ENCODE measurements at regions not wholly inside any gene's neighbourhood (a gene's known extent, or its start where the extent isn't known, plus 50 kb on each side); places are given as distances from the start of the nearest gene placed in this dataset.

DNA sequence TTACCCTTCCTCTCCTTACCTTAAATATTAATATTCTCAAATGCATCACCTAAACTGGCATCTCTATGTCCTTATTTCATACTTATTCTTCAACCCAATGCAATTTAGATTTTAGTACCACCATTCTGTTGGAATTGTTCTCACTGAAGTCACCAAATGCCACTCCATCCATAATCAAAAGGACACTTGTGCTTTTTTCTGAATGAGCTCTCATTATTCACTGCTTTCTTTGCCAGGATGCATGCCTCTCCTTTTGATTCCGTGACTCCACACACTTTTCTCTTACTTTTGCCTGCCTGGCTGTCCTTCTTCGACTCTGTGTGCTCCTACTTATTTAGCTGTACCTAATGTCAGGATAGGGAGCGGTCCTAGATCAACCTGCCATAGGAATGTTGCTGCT, 633.1 kb upstream of the BOD1L1 start:
- intact Hi-C loops (cut with DNase I): no loop called here
- H3K27ac ChIP-seq: no peak overlapping the region
- 85 to 91% (median 88%) methylated on average over 3 of the region's 3 CpGs for WGBS, 4 donors
- H3K4me3 ChIP-seq: no peak overlapping the region
- H3K36me3 ChIP-seq (replicated peaks in 1 of 2): no peaks in the 10 kb centered on the region
- TF ChIP-seq POLR2A (IDR thresholded peaks at IDR 0.05) (no peak), CTCF (IDR thresholded peaks at IDR 0.05) (no peak)
- H3K9me3 ChIP-seq (replicated peaks in 1 of 3): no peaks in the 10 kb centered on the region
- no peak for DNase-seq
- no peaks in the 10 kb centered on the region for H3K4me1 ChIP-seq (replicated peaks in 1 of 2)
- H3K27me3 ChIP-seq: no peaks in the 10 kb centered on the region

- Histone ChIP-seq H3K27me3 (no peaks in the 10 kb centered on the region), H3K9me3 (replicated peaks in 1 of 3) (no peaks in the 10 kb centered on the region), H3K36me3 (replicated peaks in 1 of 2) (no peaks in the 10 kb centered on the region), H3K4me3 (no peak overlapping the region), H3K4me1 (replicated peaks in 1 of 2) (no peaks in the 10 kb centered on the region), H3K27ac (no peak overlapping the region)
- 67 to 85% (median 74%) methylated on average over 4 of the region's 4 CpGs for WGBS, 4 donors
- no peak for DNase-seq
- intact Hi-C loops (cut with DNase I): no loop called here
- TF ChIP-seq CTCF (IDR thresholded peaks at IDR 0.05) (no peak), POLR2A (IDR thresholded peaks at IDR 0.05) (no peak)
Measured at GRCh38 chr4:14262221-14262620, 634.7 kb upstream of the BOD1L1 start.

DNA sequence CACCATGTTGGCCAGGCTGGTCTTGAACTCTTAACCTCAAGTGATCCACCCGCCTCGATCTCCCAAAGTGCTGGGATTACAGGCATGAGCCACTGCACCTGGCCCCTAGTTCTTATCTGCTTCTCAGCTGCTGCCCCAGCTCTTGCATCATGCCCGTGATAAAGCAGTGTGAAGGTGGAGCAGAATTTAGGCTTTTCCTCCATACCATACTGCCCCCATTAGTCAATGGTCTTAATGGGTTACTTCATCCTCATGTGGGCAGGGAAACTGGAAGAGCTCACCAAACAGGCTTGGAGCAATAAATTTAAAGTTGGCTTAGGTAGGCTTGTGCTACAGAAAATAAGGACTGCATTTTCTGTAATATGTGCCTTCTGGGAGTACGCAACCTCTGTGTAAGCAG, 636.9 kb upstream of the BOD1L1 start:
- TF ChIP-seq CTCF (IDR thresholded peaks at IDR 0.05) (no peak), POLR2A (IDR thresholded peaks at IDR 0.05) (no peak)
- Histone ChIP-seq H3K27ac (no peak overlapping the region), H3K4me1 (replicated peaks in 1 of 2) (no peaks in the 10 kb centered on the region), H3K4me3 (no peak overlapping the region), H3K27me3 (no peaks in the 10 kb centered on the region), H3K36me3 (replicated peaks in 1 of 2) (no peaks in the 10 kb centered on the region), H3K9me3 (replicated peaks in 1 of 3) (no peaks in the 10 kb centered on the region)
- 75 to 94% (median 83%) methylated on average over 4 of the region's 4 CpGs for WGBS, 4 donors
- intact Hi-C loops (cut with DNase I): no loop called here
- no peak for DNase-seq

DNA sequence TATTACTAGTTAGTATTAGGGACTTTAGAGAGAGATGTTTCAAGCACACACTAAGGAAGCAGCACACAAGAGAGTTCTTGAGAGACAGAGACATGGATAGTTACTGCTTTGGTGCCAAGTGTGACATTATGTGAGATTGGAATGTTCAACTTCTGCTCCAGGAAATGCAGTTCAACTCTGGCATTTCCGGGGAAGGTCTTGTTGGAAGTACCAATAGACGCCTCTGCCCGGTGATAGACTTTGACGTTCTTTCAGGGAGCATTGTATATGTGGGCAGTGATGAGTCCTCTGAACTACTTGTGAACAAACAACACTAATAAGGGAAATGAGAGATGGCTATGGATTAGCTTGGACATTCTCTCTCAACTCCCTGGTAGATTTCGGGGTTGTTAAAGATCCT, 638.1 kb upstream of the BOD1L1 start:
- no peaks in the 10 kb centered on the region for H3K27me3 ChIP-seq
- intact Hi-C loops (cut with DNase I): no loop called here

More for the DNA sequence above, 638.1 kb upstream of the BOD1L1 start:
- no peaks in the 10 kb centered on the region for H3K36me3 ChIP-seq (replicated peaks in 1 of 2)
- H3K9me3 ChIP-seq (replicated peaks in 1 of 3): no peaks in the 10 kb centered on the region
- no peaks in the 10 kb centered on the region for H3K4me1 ChIP-seq (replicated peaks in 1 of 2)
- DNase-seq: no peak
- H3K4me3 ChIP-seq: no peak overlapping the region
- 84 to 91% (median 89%) methylated on average over 5 of the region's 5 CpGs for WGBS, 4 donors
- TF ChIP-seq CTCF (IDR thresholded peaks at IDR 0.05) (no peak), POLR2A (IDR thresholded peaks at IDR 0.05) (no peak)
- no peak overlapping the region for H3K27ac ChIP-seq

Measured in adrenal gland (tissue), 9 donors.